ENCODE measurements at regions not wholly inside any gene's neighbourhood (a gene's known extent, or its start where the extent isn't known, plus 50 kb on each side); places are given as distances from the start of the nearest gene placed in this dataset.

DNA sequence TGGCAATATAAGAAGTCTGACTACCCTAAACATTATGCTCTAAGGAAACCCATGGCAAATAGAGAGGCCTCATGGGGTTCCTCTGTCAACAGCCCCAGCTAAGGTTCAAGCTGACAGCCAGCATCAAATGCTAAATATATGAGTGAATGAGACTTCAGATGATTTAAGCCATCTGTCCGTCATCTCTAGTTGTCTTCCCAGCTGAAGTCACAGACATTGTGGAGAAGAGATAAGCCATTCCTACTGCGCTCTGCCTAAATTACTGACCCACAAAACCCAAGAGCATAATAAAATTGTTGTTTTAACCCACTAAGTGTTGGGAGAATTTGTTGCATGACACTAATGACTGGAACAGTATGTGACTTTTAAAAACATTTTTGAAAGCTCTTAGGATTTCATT, 87.3 kb upstream of the IGSF10 start:
- Mint-ChIP-seq H3K9me3 (ENCODE audit: insufficient read depth) (no peaks in the 10 kb centered on the region), H3K4me1 (peaks cover 2% of the 10 kb centered on the region), H3K4me3 (no peak overlapping the region), H3K27me3 (peaks cover 10% of the 10 kb centered on the region), H3K27ac (no peak overlapping the region)
- H3K9ac ChIP-seq (ENCODE audit: low read length): no peak overlapping the region
- H3K79me2 ChIP-seq (ENCODE audit: control insufficient read depth, insufficient read depth, low read length): no peaks in the 10 kb centered on the region
- ChIA-PET POLR2A (no interaction called here), CTCF (no interaction called here)
- DNase-seq (no peak), ATAC-seq (ENCODE audit: low read depth) (no peak)
- H3K27ac ChIP-seq (ENCODE audit: low read length in 2 of 2): no peak overlapping the region
- no peak overlapping the region for H2AFZ ChIP-seq (ENCODE audit: insufficient read depth, low read depth, low read length, poor library complexity, severe bottlenecking)
- no CpG with 5 or more reads among the region's 2 CpGs for WGBS (ENCODE audit: insufficient coverage)
- intact Hi-C loops (cut with micrococcal nuclease): no loop called here
- H3K9me3 ChIP-seq (ENCODE audit: control extremely low read depth in 1 of 3, control insufficient read depth in 2 of 3, insufficient read depth in 1 of 3, low read length in 2 of 3): no peaks in the 10 kb centered on the region
- no peaks in the 10 kb centered on the region for H3K27me3 ChIP-seq (replicated peaks in 1 of 4; ENCODE audit: control extremely low read depth in 1 of 4, control insufficient read depth in 3 of 4, insufficient read depth in 4 of 4, low read length in 3 of 4)
- no peak overlapping the region for H3K4me3 ChIP-seq (ENCODE audit: control extremely low read depth in 1 of 5, extremely low read depth in 1 of 5, insufficient read depth in 1 of 5, low read depth in 2 of 5, low read length in 4 of 5)
- TF ChIP-seq EZH2 (IDR thresholded peaks at IDR 0.05; ENCODE audit: borderline replicate concordance, insufficient read depth, low read depth, low read length, poor library complexity, severe bottlenecking): no peak
- TF ChIP-seq CTCF (IDR thresholded peaks at IDR 0.05): no peak
- no peaks in the 10 kb centered on the region for H4K20me1 ChIP-seq (ENCODE audit: control insufficient read depth, insufficient read depth, low read length, poor library complexity, severe bottlenecking)
- no peak overlapping the region for H3K4me2 ChIP-seq (replicated peaks; ENCODE audit: low read depth, low read length, poor library complexity, severe bottlenecking)
- no peaks in the 10 kb centered on the region for H3K36me3 ChIP-seq (replicated peaks in 1 of 2; ENCODE audit: control extremely low read depth in 1 of 2, control insufficient read depth in 1 of 2, extremely low read depth in 1 of 2, insufficient read depth in 2 of 2, low read length in 1 of 2)
- no peaks in the 10 kb centered on the region for H3K4me1 ChIP-seq (ENCODE audit: control insufficient read depth in 2 of 2, insufficient read depth in 2 of 2, low read length in 2 of 2)

DNA sequence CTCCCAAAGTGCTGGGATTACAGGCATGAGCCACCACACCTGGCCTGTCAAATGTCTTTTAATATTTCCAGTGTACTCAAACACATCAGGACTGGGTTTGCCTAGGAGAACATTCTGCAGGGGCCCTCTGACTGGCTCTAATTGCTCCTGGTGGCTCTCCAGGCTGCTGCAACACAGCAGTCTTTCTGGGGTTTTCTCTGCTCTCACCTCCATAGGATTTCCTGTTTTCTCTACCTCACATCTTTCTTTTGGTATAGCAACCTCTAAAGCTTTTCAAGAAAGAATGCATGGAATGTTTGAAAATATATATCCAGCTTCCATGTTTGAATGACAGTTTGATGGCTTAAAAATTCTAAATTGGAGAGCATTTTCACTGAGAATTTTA, 83.3 kb upstream of the IGSF10 start:
- CTCF ChIA-PET: no interaction called here
- TF ChIP-seq CTCF (IDR thresholded peaks at IDR 0.05) (no peak), EZH2 (IDR thresholded peaks at IDR 0.05; ENCODE audit: borderline replicate concordance, insufficient read depth, low read depth, low read length, poor library complexity, severe bottlenecking) (no peak)
- no peak overlapping the region for H3K4me3 Mint-ChIP-seq

More for the DNA sequence above, 83.3 kb upstream of the IGSF10 start:
- Histone ChIP-seq H3K27ac (ENCODE audit: low read length in 2 of 2) (no peak overlapping the region), H3K9me3 (ENCODE audit: control extremely low read depth in 1 of 3, control insufficient read depth in 2 of 3, insufficient read depth in 1 of 3, low read length in 2 of 3) (no peaks in the 10 kb centered on the region), H3K79me2 (ENCODE audit: control insufficient read depth, insufficient read depth, low read length) (no peaks in the 10 kb centered on the region), H2AFZ (ENCODE audit: insufficient read depth, low read depth, low read length, poor library complexity, severe bottlenecking) (no peak overlapping the region), H3K4me1 (ENCODE audit: control insufficient read depth in 2 of 2, insufficient read depth in 2 of 2, low read length in 2 of 2) (no peaks in the 10 kb centered on the region), H3K4me2 (replicated peaks; ENCODE audit: low read depth, low read length, poor library complexity, severe bottlenecking) (no peak overlapping the region), H3K4me3 (ENCODE audit: control extremely low read depth in 1 of 5, extremely low read depth in 1 of 5, insufficient read depth in 1 of 5, low read depth in 2 of 5, low read length in 4 of 5) (no peak overlapping the region), H3K9ac (ENCODE audit: low read length) (no peak overlapping the region), H3K36me3 (replicated peaks in 1 of 2; ENCODE audit: control extremely low read depth in 1 of 2, control insufficient read depth in 1 of 2, extremely low read depth in 1 of 2, insufficient read depth in 2 of 2, low read length in 1 of 2) (no peaks in the 10 kb centered on the region), H3K27me3 (replicated peaks in 1 of 4; ENCODE audit: control extremely low read depth in 1 of 4, control insufficient read depth in 3 of 4, insufficient read depth in 4 of 4, low read length in 3 of 4) (no peaks in the 10 kb centered on the region), H4K20me1 (ENCODE audit: control insufficient read depth, insufficient read depth, low read length, poor library complexity, severe bottlenecking) (no peaks in the 10 kb centered on the region)
- peaks cover 2% of the 10 kb centered on the region for H3K4me1 Mint-ChIP-seq
- POLR2A ChIA-PET: no interaction called here
- DNase-seq (no peak), ATAC-seq (ENCODE audit: low read depth) (no peak)
- no peaks in the 10 kb centered on the region for H3K9me3 Mint-ChIP-seq (ENCODE audit: insufficient read depth)
- no peaks in the 10 kb centered on the region for H3K27me3 Mint-ChIP-seq
- H3K27ac Mint-ChIP-seq: no peak overlapping the region
- intact Hi-C loops (cut with micrococcal nuclease): no loop called here
